ENCODE measurements at regions not wholly inside any gene's neighbourhood (a gene's known extent, or its start where the extent isn't known, plus 50 kb on each side); places are given as distances from the start of the nearest gene placed in this dataset.

- no peaks in the 10 kb centered on the region for H4K20me1 ChIP-seq (ENCODE audit: control insufficient read depth, insufficient read depth, low read length, poor library complexity, severe bottlenecking)
- ATAC-seq (ENCODE audit: low read depth) (no peak), DNase-seq (no peak)
- no peaks in the 10 kb centered on the region for H3K79me2 ChIP-seq (ENCODE audit: control insufficient read depth, insufficient read depth, low read length)
- POLR2A ChIA-PET = no interaction called here
- 61% methylated on average over 4 of the region's 4 CpGs for WGBS (ENCODE audit: insufficient coverage)
- Mint-ChIP-seq H3K27ac (no peak overlapping the region), H3K4me3 (no peak overlapping the region), H3K27me3 (peaks cover 3% of the 10 kb centered on the region), H3K9me3 (ENCODE audit: insufficient read depth) (peaks cover 2% of the 10 kb centered on the region), H3K4me1 (no peaks in the 10 kb centered on the region)
- no peak overlapping the region for H3K9ac ChIP-seq (ENCODE audit: low read length)
- TF ChIP-seq CTCF (IDR thresholded peaks at IDR 0.05) (no peak), EZH2 (IDR thresholded peaks at IDR 0.05; ENCODE audit: borderline replicate concordance, insufficient read depth, low read depth, low read length, poor library complexity, severe bottlenecking) (no peak)
- intact Hi-C loops (cut with micrococcal nuclease) = no loop called here
- CTCF ChIA-PET = no interaction called here
- H3K9me3 ChIP-seq (ENCODE audit: control extremely low read depth in 1 of 3, control insufficient read depth in 2 of 3, insufficient read depth in 1 of 3, low read length in 2 of 3) = peaks cover 0 to 3% (median 0%) of the 10 kb centered on the region in 3 donors
- no peak overlapping the region for H2AFZ ChIP-seq (ENCODE audit: insufficient read depth, low read depth, low read length, poor library complexity, severe bottlenecking)
- no peak overlapping the region for H3K27ac ChIP-seq (ENCODE audit: low read length in 2 of 2)
- no peaks in the 10 kb centered on the region for H3K27me3 ChIP-seq (replicated peaks in 1 of 4; ENCODE audit: control extremely low read depth in 1 of 4, control insufficient read depth in 3 of 4, insufficient read depth in 4 of 4, low read length in 3 of 4)
- H3K4me1 ChIP-seq (ENCODE audit: control insufficient read depth in 2 of 2, insufficient read depth in 2 of 2, low read length in 2 of 2) = no peaks in the 10 kb centered on the region
- no peaks in the 10 kb centered on the region for H3K36me3 ChIP-seq (replicated peaks in 1 of 2; ENCODE audit: control extremely low read depth in 1 of 2, control insufficient read depth in 1 of 2, extremely low read depth in 1 of 2, insufficient read depth in 2 of 2, low read length in 1 of 2)
- no peak overlapping the region for H3K4me2 ChIP-seq (replicated peaks; ENCODE audit: low read depth, low read length, poor library complexity, severe bottlenecking)
- H3K4me3 ChIP-seq (ENCODE audit: control extremely low read depth in 1 of 5, extremely low read depth in 1 of 5, insufficient read depth in 1 of 5, low read depth in 2 of 5, low read length in 4 of 5) = no peak overlapping the region
Observed at GRCh38 chr7:131959106-131959812, 402.8 kb upstream of the PODXL start.

DNA sequence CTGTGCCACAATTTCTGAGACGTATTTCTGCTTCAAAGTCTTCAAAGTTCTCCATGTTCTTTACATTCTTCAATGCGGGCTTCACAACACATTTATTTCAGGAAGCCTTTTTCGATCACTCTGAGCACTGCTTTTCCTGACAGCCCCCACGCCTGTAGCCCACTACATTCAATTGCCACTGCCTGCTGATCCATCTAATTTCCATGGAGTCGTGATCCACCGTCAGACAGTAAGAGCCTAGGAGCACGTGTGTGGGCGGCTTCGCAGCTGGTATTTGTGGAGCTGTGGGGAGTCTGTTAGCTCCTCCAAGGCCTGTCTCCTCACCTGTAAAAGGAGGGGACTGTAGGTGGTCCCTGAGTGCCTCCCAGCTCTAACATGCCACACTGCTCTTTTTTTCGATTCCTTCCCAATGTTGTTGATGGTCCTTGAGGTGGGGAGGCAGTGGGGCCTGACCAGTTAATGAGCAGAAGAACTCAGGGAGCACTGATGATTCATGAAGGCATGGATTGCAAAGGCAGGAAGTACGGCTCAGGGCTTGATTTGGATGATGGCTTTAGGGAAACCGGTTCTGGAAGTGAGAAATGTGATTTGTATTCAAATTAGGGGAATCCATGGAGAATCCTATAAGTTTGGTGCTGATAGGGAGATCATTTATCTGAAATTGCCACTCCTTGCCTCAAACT, 401.1 kb upstream of the PODXL start:
- H3K27ac ChIP-seq (ENCODE audit: low read length in 2 of 2) = no peak overlapping the region
- TF ChIP-seq EZH2 (IDR thresholded peaks at IDR 0.05; ENCODE audit: borderline replicate concordance, insufficient read depth, low read depth, low read length, poor library complexity, severe bottlenecking) = no peak
- TF ChIP-seq CTCF (IDR thresholded peaks at IDR 0.05) = no peak
- Mint-ChIP-seq H3K4me3 (no peak overlapping the region), H3K9me3 (ENCODE audit: insufficient read depth) (peaks cover 2% of the 10 kb centered on the region), H3K4me1 (no peaks in the 10 kb centered on the region), H3K27ac (no peak overlapping the region), H3K27me3 (peaks cover 3% of the 10 kb centered on the region)
- WGBS (ENCODE audit: insufficient coverage) = 77% methylated on average over 10 of the region's 12 CpGs
- H3K4me2 ChIP-seq (replicated peaks; ENCODE audit: low read depth, low read length, poor library complexity, severe bottlenecking) = no peak overlapping the region
- H2AFZ ChIP-seq (ENCODE audit: insufficient read depth, low read depth, low read length, poor library complexity, severe bottlenecking) = no peak overlapping the region
- ATAC-seq (ENCODE audit: low read depth) (no peak), DNase-seq (no peak)
- no peaks in the 10 kb centered on the region for H3K36me3 ChIP-seq (replicated peaks in 1 of 2; ENCODE audit: control extremely low read depth in 1 of 2, control insufficient read depth in 1 of 2, extremely low read depth in 1 of 2, insufficient read depth in 2 of 2, low read length in 1 of 2)
- no peak overlapping the region for H3K9ac ChIP-seq (ENCODE audit: low read length)
- H3K4me3 ChIP-seq (ENCODE audit: control extremely low read depth in 1 of 5, extremely low read depth in 1 of 5, insufficient read depth in 1 of 5, low read depth in 2 of 5, low read length in 4 of 5) = no peak overlapping the region
- H3K79me2 ChIP-seq (ENCODE audit: control insufficient read depth, insufficient read depth, low read length) = no peaks in the 10 kb centered on the region
- H3K4me1 ChIP-seq (ENCODE audit: control insufficient read depth in 2 of 2, insufficient read depth in 2 of 2, low read length in 2 of 2) = no peaks in the 10 kb centered on the region
- CTCF ChIA-PET = no interaction called here
- no peaks in the 10 kb centered on the region for H3K27me3 ChIP-seq (replicated peaks in 1 of 4; ENCODE audit: control extremely low read depth in 1 of 4, control insufficient read depth in 3 of 4, insufficient read depth in 4 of 4, low read length in 3 of 4)
- no peaks in the 10 kb centered on the region for H4K20me1 ChIP-seq (ENCODE audit: control insufficient read depth, insufficient read depth, low read length, poor library complexity, severe bottlenecking)
- H3K9me3 ChIP-seq (ENCODE audit: control extremely low read depth in 1 of 3, control insufficient read depth in 2 of 3, insufficient read depth in 1 of 3, low read length in 2 of 3) = peaks cover 0 to 3% (median 0%) of the 10 kb centered on the region in 3 donors
- POLR2A ChIA-PET = no interaction called here
- intact Hi-C loops (cut with micrococcal nuclease) = no loop called here
